HL-60 (cell line): ENCODE measurements at regions not wholly inside any gene's neighbourhood (a gene's known extent, or its start where the extent isn't known, plus 50 kb on each side); places are given as distances from the start of the nearest gene placed in this dataset.
A peak's percentile ranks its signal among the peaks of the same experiment; 100 is the strongest.

Source experiments
- DNase-seq, 2 experiments: peaks; one replicate each; pipeline ENCODE4 v3.0.0-alpha.2; 2010 to 2020; ENCODE audit warnings: low read depth in 1 of 2, low spot score in 1 of 2
- H3K27ac ChIP-seq: fragments of 250-450 bp; sonication (Bioruptor Pico); replicated peaks from 2 replicates; pipeline ENCODE4 v1.5.1; 2020; ENCODE audit warnings: mild to moderate bottlenecking, moderate library complexity
- H3K27me3 ChIP-seq: fragments of 250-450 bp; sonication (Bioruptor Pico); 2 replicates; pipeline ENCODE4 v1.5.1; 2021; ENCODE audit warnings: mild to moderate bottlenecking, moderate library complexity; ENCODE audit not compliant: insufficient read depth, poor library complexity, severe bottlenecking
- H3K4me3 ChIP-seq: replicated peaks from 2 replicates; pipeline ENCODE4 v1.5.1; 2011; ENCODE audit warnings: mild to moderate bottlenecking, control low read depth, low read length; ENCODE audit not compliant: insufficient read depth
- CTCF ChIP-seq: IDR thresholded peaks from one replicate; pipeline ENCODE4 v1.5.1; 2011; ENCODE audit warnings: low read length, control low read depth, inconsistent platforms; ENCODE audit not compliant: insufficient read depth
- GABPA ChIP-seq: IDR thresholded peaks from 2 replicates; pipeline ENCODE4 v1.6.1; 2012; ENCODE audit warnings: low read depth
- POLR2AphosphoS5 ChIP-seq: IDR thresholded peaks from 2 replicates; pipeline ENCODE4 v1.6.1; 2012; ENCODE audit warnings: low read depth
- REST ChIP-seq: IDR thresholded peaks from 2 replicates; pipeline ENCODE4 v1.6.1; 2012; ENCODE audit warnings: low read depth; ENCODE audit not compliant: insufficient replicate concordance
- SPI1 ChIP-seq: IDR thresholded peaks from 2 replicates; pipeline ENCODE4 v1.6.1; 2012; ENCODE audit warnings: low read depth, mild to moderate bottlenecking, borderline replicate concordance

DNA sequence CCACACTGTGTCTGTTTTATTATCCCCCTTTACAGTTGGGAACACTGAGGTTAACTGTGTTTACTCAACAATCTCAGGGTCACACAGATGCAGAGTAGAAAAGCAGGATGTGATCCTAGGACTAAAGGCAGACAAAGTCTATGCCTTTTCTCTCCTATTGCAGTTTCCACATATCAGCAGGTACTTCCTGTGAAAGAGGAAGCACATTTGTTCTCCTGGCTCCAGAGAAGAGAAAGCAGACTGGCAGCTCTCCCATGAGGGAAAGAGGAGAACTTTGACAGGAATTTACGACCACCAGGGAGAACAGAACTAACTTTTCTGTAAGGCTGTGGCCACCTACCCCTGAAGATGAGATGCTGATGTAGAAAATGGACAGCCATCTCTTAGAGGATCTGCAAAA, 84.2 kb upstream of the TNC start:
- TF ChIP-seq REST, result no peak
- no peak for TF ChIP-seq CTCF
- no peak for TF ChIP-seq POLR2AphosphoS5
- TF ChIP-seq SPI1, result no peak
- no peak for TF ChIP-seq GABPA
- peaks cover 2% of the 10 kb centered on the region for H3K27me3 ChIP-seq
- DNase-seq, result no peak
- H3K27ac ChIP-seq, result no peak overlapping the region
- H3K4me3 ChIP-seq, result no peak overlapping the region

DNA sequence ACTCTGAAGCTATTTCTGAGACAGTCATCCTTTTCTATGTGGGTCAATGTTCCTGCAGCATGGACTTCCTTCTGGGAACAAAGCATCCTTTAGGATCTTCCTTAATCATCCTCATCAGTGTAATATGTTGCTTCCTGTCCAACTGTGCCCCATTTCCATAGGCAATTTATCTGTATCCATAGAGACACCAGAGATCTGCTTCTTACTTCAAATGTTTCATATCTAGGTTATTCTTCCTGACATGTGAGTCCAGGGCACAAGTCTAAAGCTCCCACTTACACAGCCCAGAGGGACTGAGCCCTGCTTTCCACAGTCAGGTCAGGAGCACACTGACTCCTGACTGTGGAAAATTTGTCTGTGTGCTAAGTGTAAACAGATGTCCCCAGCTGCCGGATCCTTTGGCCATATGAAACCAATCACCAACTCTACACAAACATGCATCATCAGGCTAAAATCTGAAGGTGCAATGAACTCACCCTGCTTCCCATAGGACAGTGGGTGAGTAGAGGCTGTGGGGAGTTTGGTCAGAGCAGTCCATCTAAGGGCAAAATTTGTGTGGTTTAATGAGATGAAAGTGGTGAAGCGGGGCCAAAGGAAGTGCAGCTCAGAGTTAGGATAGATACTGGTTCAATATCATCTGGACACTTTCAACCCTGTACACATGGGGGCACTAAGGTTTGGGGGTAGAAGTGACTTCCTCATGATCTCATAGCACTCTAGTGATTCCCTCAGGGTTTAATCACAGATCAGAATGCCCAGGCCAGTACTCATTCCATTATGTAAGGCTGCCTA, 85.2 kb upstream of the TNC start:
- peaks cover 2% of the 10 kb centered on the region for H3K27me3 ChIP-seq
- H3K4me3 ChIP-seq, result no peak overlapping the region
- no peak overlapping the region for H3K27ac ChIP-seq
- DNase-seq, result no peak
- TF ChIP-seq REST, result no peak
- no peak for TF ChIP-seq GABPA
- no peak for TF ChIP-seq POLR2AphosphoS5
- no peak for TF ChIP-seq SPI1
- TF ChIP-seq CTCF, result no peak

- H3K27ac ChIP-seq, result no peak overlapping the region
These were observed 87.0 kb upstream of the TNC start for GRCh38 chr9:115204904-115205453.

DNA sequence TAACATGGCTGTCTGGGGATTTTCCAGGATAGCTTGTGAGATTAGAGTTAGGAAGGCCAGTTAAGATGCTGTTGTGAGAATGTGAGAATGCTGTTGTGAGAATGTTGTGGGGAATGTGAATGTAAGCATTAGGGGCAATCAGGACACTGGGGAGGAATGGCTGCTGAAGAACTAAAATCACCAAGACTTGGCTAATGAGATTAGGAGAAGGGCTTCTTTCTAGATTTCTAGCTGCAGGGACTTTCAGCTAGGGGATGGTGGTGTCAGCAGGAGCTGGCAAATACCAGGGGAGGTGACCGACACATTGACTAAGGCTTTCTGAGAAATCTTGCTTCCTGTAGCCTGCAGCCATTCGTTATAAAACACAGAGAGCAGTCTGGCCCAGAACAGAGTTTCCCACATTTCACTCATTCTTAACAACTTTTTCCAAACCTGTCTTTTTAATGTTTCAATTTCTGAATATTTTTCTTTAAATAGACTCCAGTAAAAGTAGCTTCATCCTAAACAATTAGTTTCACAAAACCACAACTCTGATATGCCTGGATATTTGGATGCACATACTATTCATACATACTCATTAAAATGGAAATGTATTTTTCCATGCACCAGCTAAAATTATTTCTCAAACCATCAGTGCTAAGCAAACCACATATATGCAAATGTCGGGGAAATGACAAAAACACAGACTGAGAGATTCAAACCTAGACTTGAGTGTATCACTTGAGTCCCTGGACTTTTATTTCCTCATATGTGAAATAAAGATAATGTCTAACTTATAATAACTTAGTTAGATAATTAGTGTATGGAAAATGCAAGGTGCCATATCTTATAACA, 89.3 kb upstream of the TNC start:
- H3K27me3 ChIP-seq, result peaks cover 2% of the 10 kb centered on the region
- DNase-seq, result no peak
- TF ChIP-seq GABPA, result no peak
- no peak for TF ChIP-seq SPI1
- no peak for TF ChIP-seq REST
- no peak for TF ChIP-seq POLR2AphosphoS5
- no peak overlapping the region for H3K4me3 ChIP-seq
- H3K27ac ChIP-seq, result no peak overlapping the region

More at GRCh38 chr9:115204904-115205453, 87.0 kb upstream of the TNC start:
- DNase-seq, result peak in 1 of 2 experiments; percentile 3
- TF ChIP-seq POLR2AphosphoS5, result no peak
- TF ChIP-seq SPI1, result peak; percentile 77
- Histone ChIP-seq H3K4me3 (no peak overlapping the region), H3K27me3 (peaks cover 2% of the 10 kb centered on the region)
